GM12878 (cell line): ENCODE measurements at regions not wholly inside any gene's neighbourhood (a gene's known extent, or its start where the extent isn't known, plus 50 kb on each side); places are given as distances from the start of the nearest gene placed in this dataset.

Experiments
- CTCF ChIP-seq, 3 experiments: IDR thresholded peaks in 2 of 3; conservative IDR thresholded peaks in 1 of 3; 2 replicates each; pipeline ENCODE4 v1.5.1; 2011; ENCODE audit warnings: low read depth in 3 of 3, low read length in 3 of 3, mild to moderate bottlenecking in 3 of 3, control low read depth in 2 of 3, moderate library complexity in 2 of 3, inconsistent platforms in 1 of 3, mixed read lengths in 1 of 3; ENCODE audit not compliant: control insufficient read depth in 2 of 3, insufficient read depth in 1 of 3; ENCODE audit errors: extremely low read depth in 1 of 3
- EZH2 ChIP-seq: IDR thresholded peaks from 2 replicates; pipeline ENCODE4 v1.6.1; 2012; ENCODE audit warnings: low read depth, mild to moderate bottlenecking, control low read depth, inconsistent platforms, low read length, borderline replicate concordance; ENCODE audit not compliant: control insufficient read depth
- IRF4 ChIP-seq: IDR thresholded peaks from 2 replicates; pipeline ENCODE4 v1.6.1; 2011; ENCODE audit warnings: low read depth, low read length
- JUND ChIP-seq: IDR thresholded peaks from 2 replicates; pipeline ENCODE4 v1.6.1; 2012; ENCODE audit warnings: low read depth, mild to moderate bottlenecking, low read length, improper control_type of control experiment, moderate library complexity
- POLR2A ChIP-seq: IDR thresholded peaks from 2 replicates; pipeline ENCODE4 v1.6.1; 2011; ENCODE audit warnings: low read depth, mild to moderate bottlenecking, low read length
- SIX5 ChIP-seq: IDR thresholded peaks from 2 replicates; pipeline ENCODE4 v1.6.1; 2011; ENCODE audit warnings: mild to moderate bottlenecking, low read depth, low read length, moderate library complexity; ENCODE audit not compliant: severe bottlenecking
- TCF12 ChIP-seq: IDR thresholded peaks from 2 replicates; pipeline ENCODE4 v1.6.1; 2011; ENCODE audit warnings: low read depth, mild to moderate bottlenecking, low read length

GRCh38 chr4:163773940-163774339, 279.4 kb downstream of the TMA16 start:
- TF ChIP-seq SIX5 (no peak), POLR2A (no peak), EZH2 (no peak), IRF4 (no peak), CTCF (IDR thresholded peaks at IDR 0.05 in 2 of 3, conservative IDR thresholded peaks at IDR 0.05 in 1 of 3; ENCODE audit: control insufficient read depth in 2 of 3, extremely low read depth in 1 of 3, insufficient read depth in 1 of 3, low read depth in 3 of 3, low read length in 3 of 3) (no peak), JUND (no peak), TCF12 (no peak)
